ENCODE measurements at regions not wholly inside any gene's neighbourhood (a gene's known extent, or its start where the extent isn't known, plus 50 kb on each side); places are given as distances from the start of the nearest gene placed in this dataset.

- TF ChIP-seq POLR2A (IDR thresholded peaks at IDR 0.05; ENCODE audit: low read length): no peak
- no peak for TF ChIP-seq GATA1 (IDR thresholded peaks at IDR 0.05; ENCODE audit: low read depth, low read length)
Measured at GRCh38 chr6:158910484-158911440, 89.2 kb downstream of the RSPH3 start.

Data from erythroblast (primary cell).